MM.1S (cell line): ENCODE measurements at regions not wholly inside any gene's neighbourhood (a gene's known extent, or its start where the extent isn't known, plus 50 kb on each side); places are given as distances from the start of the nearest gene placed in this dataset.
A peak's percentile ranks its signal among the peaks of the same experiment; 100 is the strongest.

Experiments used
- DNase-seq: peaks from one replicate; pipeline ENCODE4 v3.0.0-alpha.2; 2015
- H2AFZ ChIP-seq: fragments of 300-600 bp; sonication (generic); 2 replicates; pipeline ENCODE4 v1.6.0; 2016; ENCODE audit warnings: antibody characterized with exemption, low read length
- H3F3A ChIP-seq: fragments of 300-600 bp; sonication (generic); 2 replicates; pipeline ENCODE4 v1.6.1; 2016; ENCODE audit warnings: mild to moderate bottlenecking, antibody characterized with exemption, low read length, moderate library complexity, mixed read lengths; ENCODE audit not compliant: insufficient read depth
- H3K27ac ChIP-seq: fragments of 300-600 bp; sonication (generic); 2 replicates; pipeline ENCODE4 v1.5.1; 2016; ENCODE audit warnings: mild to moderate bottlenecking, low read length
- H3K27me3 ChIP-seq: fragments of 300-600 bp; sonication (generic); replicated peaks from 2 replicates; pipeline ENCODE4 v1.6.0; 2016; ENCODE audit warnings: low read length; ENCODE audit not compliant: insufficient read depth
- H3K36me3 ChIP-seq: fragments of 300-600 bp; sonication (generic); replicated peaks from 2 replicates; pipeline ENCODE4 v1.6.1; 2016; ENCODE audit warnings: mild to moderate bottlenecking, low read length, mixed read lengths; ENCODE audit not compliant: insufficient read depth
- H3K4me1 ChIP-seq: fragments of 300-600 bp; sonication (generic); 2 replicates; pipeline ENCODE4 v1.6.1; 2016; ENCODE audit warnings: low read length, mixed read lengths
- H3K4me2 ChIP-seq: fragments of 300-600 bp; sonication (generic); 2 replicates; pipeline ENCODE4 v1.6.0; 2016; ENCODE audit warnings: low read depth, low read length
- H3K4me3 ChIP-seq: fragments of 300-600 bp; sonication (generic); 2 replicates; pipeline ENCODE4 v1.5.1; 2016; ENCODE audit warnings: low read length, mixed read lengths
- H3K79me2 ChIP-seq: fragments of 300-600 bp; sonication (generic); 2 replicates; pipeline ENCODE4 v1.6.1; 2016; ENCODE audit warnings: mixed run types, low read length, mixed read lengths
- H3K9ac ChIP-seq: fragments of 300-600 bp; sonication (generic); 2 replicates; pipeline ENCODE4 v1.6.1; 2016; ENCODE audit warnings: low read length, mixed read lengths
- H3K9me2 ChIP-seq: fragments of 300-600 bp; sonication (generic); replicated peaks from 2 replicates; pipeline ENCODE4 v1.6.1; 2016; ENCODE audit warnings: mild to moderate bottlenecking, low read length, mixed read lengths; ENCODE audit not compliant: insufficient read depth
- H3K9me3 ChIP-seq: fragments of 300-600 bp; sonication (generic); replicated peaks from 2 replicates; pipeline ENCODE4 v1.6.1; 2016; ENCODE audit warnings: mild to moderate bottlenecking, low read length, mixed read lengths; ENCODE audit not compliant: insufficient read depth
- H4K20me1 ChIP-seq: fragments of 300-600 bp; sonication (generic); 2 replicates; pipeline ENCODE4 v1.6.1; 2016; ENCODE audit warnings: mild to moderate bottlenecking, low read length, moderate library complexity, mixed read lengths; ENCODE audit not compliant: insufficient read depth
- EZH2 ChIP-seq: fragments of 300-600 bp; sonication (generic); optimal IDR thresholded peaks from 2 replicates; pipeline ENCODE3; 2017; ENCODE audit warnings: low read depth, mild to moderate bottlenecking, antibody characterized with exemption, low read length, mixed read lengths
- EZH2phosphoT487 ChIP-seq: fragments of 300-600 bp; sonication (generic); IDR thresholded peaks from 2 replicates; pipeline ENCODE4 v1.6.1; 2018; ENCODE audit warnings: antibody characterized with exemption, low read length
- TF ChIP-seq, protein P1 (sequence below): fragments of 300-600 bp; sonication (generic); IDR thresholded peaks from 2 replicates; pipeline ENCODE4 v1.5.1; 2016; ENCODE audit warnings: antibody characterized with exemption, low read length, mixed read lengths

DNA sequence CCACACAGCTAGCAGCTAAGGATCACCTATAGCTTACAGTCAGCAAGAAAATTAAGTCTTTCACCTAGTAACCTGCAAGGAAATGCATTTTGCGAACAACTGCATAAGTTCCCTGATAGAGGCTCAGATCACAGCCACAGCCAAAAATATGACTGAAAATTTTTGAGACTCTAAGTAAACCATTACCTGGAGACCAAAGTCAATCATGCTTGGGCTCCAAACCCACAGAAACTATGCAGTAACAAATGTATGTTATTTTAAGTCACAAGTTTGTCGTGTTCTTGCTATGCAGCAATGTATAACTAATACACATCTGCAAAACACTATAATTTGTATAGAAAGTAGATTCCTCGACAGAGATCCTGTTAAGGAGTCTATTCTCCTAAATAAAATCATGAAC lies 1025.7 kb upstream of the RAG2 start:
- no peak overlapping the region for H3K27ac ChIP-seq
- no peaks in the 10 kb centered on the region for H3K9me3 ChIP-seq
- no peak overlapping the region for H3K9ac ChIP-seq

DNA sequence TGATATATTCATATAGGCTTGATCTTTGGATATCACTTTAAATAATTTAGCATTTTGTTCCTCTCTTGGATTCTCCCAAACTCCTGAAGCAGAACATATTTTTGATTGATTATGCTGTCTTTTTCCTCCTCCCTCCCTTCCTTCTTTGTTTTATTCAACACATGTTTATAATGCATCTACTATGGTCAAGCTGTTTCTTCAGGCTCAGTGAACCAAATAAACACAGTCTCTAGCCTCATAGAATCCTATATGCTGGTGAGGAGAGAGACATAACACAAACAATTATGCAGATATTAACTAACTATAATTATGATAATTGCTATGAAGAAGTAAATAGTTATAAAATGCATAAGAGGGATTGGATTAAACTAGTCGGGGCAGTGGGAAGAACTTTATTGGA lies 1023.6 kb upstream of the RAG2 start:
- Histone ChIP-seq H3K4me3 (no peak overlapping the region), H3K36me3 (no peaks in the 10 kb centered on the region), H3K79me2 (no peaks in the 10 kb centered on the region), H3F3A (no peaks in the 10 kb centered on the region), H3K9me3 (no peaks in the 10 kb centered on the region), H3K27ac (no peak overlapping the region), H3K9me2 (no peaks in the 10 kb centered on the region), H3K27me3 (no peaks in the 10 kb centered on the region), H4K20me1 (no peaks in the 10 kb centered on the region), H2AFZ (no peak overlapping the region), H3K9ac (no peak overlapping the region), H3K4me1 (no peaks in the 10 kb centered on the region), H3K4me2 (no peak overlapping the region)
- DNase-seq, result no peak
- TF ChIP-seq EZH2 (no peak), EZH2phosphoT487 (no peak)
- TF ChIP-seq, protein P1, sequence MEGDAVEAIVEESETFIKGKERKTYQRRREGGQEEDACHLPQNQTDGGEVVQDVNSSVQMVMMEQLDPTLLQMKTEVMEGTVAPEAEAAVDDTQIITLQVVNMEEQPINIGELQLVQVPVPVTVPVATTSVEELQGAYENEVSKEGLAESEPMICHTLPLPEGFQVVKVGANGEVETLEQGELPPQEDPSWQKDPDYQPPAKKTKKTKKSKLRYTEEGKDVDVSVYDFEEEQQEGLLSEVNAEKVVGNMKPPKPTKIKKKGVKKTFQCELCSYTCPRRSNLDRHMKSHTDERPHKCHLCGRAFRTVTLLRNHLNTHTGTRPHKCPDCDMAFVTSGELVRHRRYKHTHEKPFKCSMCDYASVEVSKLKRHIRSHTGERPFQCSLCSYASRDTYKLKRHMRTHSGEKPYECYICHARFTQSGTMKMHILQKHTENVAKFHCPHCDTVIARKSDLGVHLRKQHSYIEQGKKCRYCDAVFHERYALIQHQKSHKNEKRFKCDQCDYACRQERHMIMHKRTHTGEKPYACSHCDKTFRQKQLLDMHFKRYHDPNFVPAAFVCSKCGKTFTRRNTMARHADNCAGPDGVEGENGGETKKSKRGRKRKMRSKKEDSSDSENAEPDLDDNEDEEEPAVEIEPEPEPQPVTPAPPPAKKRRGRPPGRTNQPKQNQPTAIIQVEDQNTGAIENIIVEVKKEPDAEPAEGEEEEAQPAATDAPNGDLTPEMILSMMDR, result no peak

More for the DNA sequence above, 1025.7 kb upstream of the RAG2 start:
- H3K79me2 ChIP-seq, result no peaks in the 10 kb centered on the region
- H3K4me1 ChIP-seq, result no peaks in the 10 kb centered on the region
- H3K9me2 ChIP-seq, result no peaks in the 10 kb centered on the region
- H3F3A ChIP-seq, result no peaks in the 10 kb centered on the region
- no peak for TF ChIP-seq EZH2phosphoT487
- TF ChIP-seq, protein P1, result no peak
- no peak for TF ChIP-seq EZH2
- H3K36me3 ChIP-seq, result no peaks in the 10 kb centered on the region
- peak; percentile 41 for DNase-seq
- H3K4me2 ChIP-seq, result peak overlapping the region; percentile 4; the same call in 1 of the 2 replicates
- H3K4me3 ChIP-seq, result no peak overlapping the region
- H2AFZ ChIP-seq, result no peak overlapping the region
- no peaks in the 10 kb centered on the region for H4K20me1 ChIP-seq
- no peaks in the 10 kb centered on the region for H3K27me3 ChIP-seq

DNA sequence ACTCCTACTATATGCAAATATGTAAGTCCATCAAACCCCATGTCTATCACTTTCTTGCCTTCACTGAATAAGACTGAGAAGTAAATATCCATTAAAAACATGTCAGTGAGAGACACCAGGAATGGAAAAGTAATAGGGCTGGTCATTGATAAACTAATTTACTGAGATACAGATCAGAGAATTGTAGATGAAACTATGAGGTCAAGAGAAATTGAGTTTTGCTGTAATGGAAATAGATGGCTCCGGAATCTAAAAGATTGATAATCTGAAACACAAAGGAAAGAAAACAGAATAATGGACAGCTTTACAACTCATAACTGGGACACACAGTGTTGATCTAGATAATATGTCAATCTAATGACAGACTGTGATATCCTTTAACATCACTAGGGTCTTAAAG lies 1018.3 kb upstream of the RAG2 start:
- Histone ChIP-seq H3K4me3 (no peak overlapping the region), H4K20me1 (no peaks in the 10 kb centered on the region), H3F3A (no peaks in the 10 kb centered on the region)

More for the DNA sequence above, 1018.3 kb upstream of the RAG2 start:
- DNase-seq, result no peak
- Histone ChIP-seq H3K36me3 (no peaks in the 10 kb centered on the region), H3K9me2 (no peaks in the 10 kb centered on the region), H3K9ac (no peak overlapping the region), H3K27ac (no peak overlapping the region), H3K9me3 (no peaks in the 10 kb centered on the region), H3K4me1 (no peaks in the 10 kb centered on the region), H2AFZ (no peak overlapping the region), H3K27me3 (no peaks in the 10 kb centered on the region), H3K4me2 (no peak overlapping the region), H3K79me2 (no peaks in the 10 kb centered on the region)
- TF ChIP-seq EZH2phosphoT487, result no peak
- TF ChIP-seq EZH2, result no peak
- TF ChIP-seq, protein P1, result no peak
